H9 (cell line): ENCODE measurements at regions not wholly inside any gene's neighbourhood (a gene's known extent, or its start where the extent isn't known, plus 50 kb on each side); places are given as distances from the start of the nearest gene placed in this dataset.

Experiments used
- DNase-seq: peaks from one replicate; pipeline ENCODE4 v3.0.0-alpha.2; 2017
- H2AFZ ChIP-seq: one replicate; pipeline ENCODE4 v1.6.1; 2013; ENCODE audit warnings: mild to moderate bottlenecking, low read length, control low read depth, moderate library complexity
- H2AK5ac ChIP-seq: 2 replicates; pipeline ENCODE4 v1.6.1; 2013; ENCODE audit warnings: low read length, control low read depth, mixed read lengths; ENCODE audit not compliant: insufficient read length
- H2BK120ac ChIP-seq: one replicate; pipeline ENCODE4 v1.6.1; 2013; ENCODE audit warnings: low read depth, mild to moderate bottlenecking, low read length, control low read depth, inconsistent platforms; ENCODE audit not compliant: poor library complexity, severe bottlenecking
- H2BK12ac ChIP-seq: 2 replicates; pipeline ENCODE4 v1.6.1; 2013; ENCODE audit warnings: low read length, control low read depth, mixed read lengths, low read depth; ENCODE audit not compliant: insufficient read length
- H2BK15ac ChIP-seq: 2 replicates; pipeline ENCODE4 v1.6.1; 2013; ENCODE audit warnings: low read depth, low read length, control low read depth
- H2BK20ac ChIP-seq: one replicate; pipeline ENCODE4 v1.6.1; 2013; ENCODE audit warnings: low read depth, mild to moderate bottlenecking, low read length, control low read depth, inconsistent platforms; ENCODE audit not compliant: poor library complexity, severe bottlenecking
- H2BK5ac ChIP-seq: 2 replicates; pipeline ENCODE4 v1.6.1; 2013; ENCODE audit warnings: low read length, control low read depth, mixed read lengths; ENCODE audit not compliant: insufficient read length
- H3K14ac ChIP-seq: 2 replicates; pipeline ENCODE4 v1.6.1; 2013; ENCODE audit warnings: low read length, control low read depth; ENCODE audit not compliant: insufficient read depth
- H3K18ac ChIP-seq: 2 replicates; pipeline ENCODE4 v1.6.1; 2013; ENCODE audit warnings: low read depth, mild to moderate bottlenecking, mixed read lengths, low read length, control low read depth; ENCODE audit not compliant: insufficient read length
- H3K23ac ChIP-seq: 2 replicates; pipeline ENCODE4 v1.6.1; 2013; ENCODE audit warnings: low read length, control low read depth, mixed read lengths, low read depth; ENCODE audit not compliant: insufficient read length
- H3K23me2 ChIP-seq: 2 replicates; pipeline ENCODE4 v1.6.1; 2013; ENCODE audit warnings: low read depth, mild to moderate bottlenecking, mixed read lengths, low read length, control low read depth; ENCODE audit not compliant: insufficient read length, poor library complexity, severe bottlenecking
- H3K27ac ChIP-seq: 2 replicates; pipeline ENCODE4 v1.5.1; 2013; ENCODE audit warnings: low read length, control low read depth, mixed read lengths, low read depth; ENCODE audit not compliant: insufficient read length
- H3K27me3 ChIP-seq: 2 replicates; pipeline ENCODE4 v1.6.1; 2013; ENCODE audit warnings: low read length, control low read depth, inconsistent platforms; ENCODE audit not compliant: insufficient read depth
- H3K4ac ChIP-seq: 2 replicates; pipeline ENCODE4 v1.6.1; 2013; ENCODE audit warnings: low read depth, mild to moderate bottlenecking, control low read depth, inconsistent platforms, low read length, moderate library complexity
- H3K4me1 ChIP-seq: 2 replicates; pipeline ENCODE4 v1.6.1; 2013; ENCODE audit warnings: low read length, control low read depth, inconsistent platforms; ENCODE audit not compliant: insufficient read depth
- H3K4me2 ChIP-seq: 2 replicates; pipeline ENCODE4 v1.6.1; 2013; ENCODE audit warnings: low read length, control low read depth, mixed read lengths; ENCODE audit not compliant: insufficient read length, insufficient read depth
- H3K56ac ChIP-seq: 2 replicates; pipeline ENCODE4 v1.6.1; 2013; ENCODE audit warnings: low read depth, mild to moderate bottlenecking, mixed read lengths, low read length, control low read depth; ENCODE audit not compliant: insufficient read length
- H3K79me1 ChIP-seq: 2 replicates; pipeline ENCODE4 v1.6.1; 2013; ENCODE audit warnings: low read depth, mild to moderate bottlenecking, moderate library complexity, low read length, control low read depth, inconsistent platforms; ENCODE audit not compliant: insufficient read depth, poor library complexity, severe bottlenecking
- H3K79me2 ChIP-seq: 2 replicates; pipeline ENCODE4 v1.6.1; 2013; ENCODE audit warnings: low read length, control low read depth, inconsistent platforms; ENCODE audit not compliant: insufficient read depth
- H3K9ac ChIP-seq: 2 replicates; pipeline ENCODE4 v1.6.1; 2013; ENCODE audit warnings: low read length, control low read depth, mixed read lengths; ENCODE audit not compliant: insufficient read length; ENCODE audit errors: extremely low read depth
- H3K9me3 ChIP-seq: one replicate; pipeline ENCODE4 v1.6.1; 2013; ENCODE audit warnings: low read depth, low read length, inconsistent platforms; ENCODE audit not compliant: control insufficient read depth
- H3T11ph ChIP-seq: one replicate; pipeline ENCODE4 v1.6.1; 2013; ENCODE audit warnings: mild to moderate bottlenecking, low read length, control low read depth, inconsistent platforms
- H4K20me1 ChIP-seq: one replicate; pipeline ENCODE4 v1.6.1; 2013; ENCODE audit not compliant: control insufficient read depth, insufficient read length, insufficient read depth
- H4K5ac ChIP-seq: 2 replicates; pipeline ENCODE4 v1.6.1; 2013; ENCODE audit warnings: low read depth, mild to moderate bottlenecking, mixed read lengths, low read length, control low read depth; ENCODE audit not compliant: insufficient read length
- H4K8ac ChIP-seq: replicated peaks from 2 replicates; pipeline ENCODE4 v1.6.1; 2013; ENCODE audit warnings: low read length, control low read depth, mixed read lengths, low read depth; ENCODE audit not compliant: insufficient read length
- H4K91ac ChIP-seq: 2 replicates; pipeline ENCODE4 v1.6.1; 2013; ENCODE audit warnings: low read depth, mild to moderate bottlenecking, moderate library complexity, mixed read lengths, low read length, control low read depth; ENCODE audit not compliant: insufficient read length
- H3K27ac Mint-ChIP-seq, 3 experiments: 2 replicates in 2 of 3; 3 replicates in 1 of 3; pipeline ENCODE4 v1.8.0; 2020 to 2021; ENCODE audit warnings: mixed read lengths in 3 of 3, mild to moderate bottlenecking in 1 of 3, moderate library complexity in 1 of 3
- H3K27me3 Mint-ChIP-seq: 2 replicates; pipeline ENCODE4 v1.8.0; 2021; ENCODE audit warnings: low read depth, mild to moderate bottlenecking, moderate library complexity, mixed read lengths
- H3K36me3 Mint-ChIP-seq, 3 experiments: 2 replicates in 2 of 3; 3 replicates in 1 of 3; pipeline ENCODE4 v1.8.0; 2020 to 2021; ENCODE audit warnings: low read depth in 3 of 3, mixed read lengths in 3 of 3; ENCODE audit not compliant: insufficient read depth in 1 of 3
- H3K4me1 Mint-ChIP-seq, 2 experiments: 2 replicates each; pipeline ENCODE4 v1.8.0; 2020; ENCODE audit warnings: mixed read lengths in 2 of 2
- H3K4me3 Mint-ChIP-seq, 2 experiments: 2 replicates in 1 of 2; 3 replicates in 1 of 2; pipeline ENCODE4 v1.8.0; 2020 to 2021; ENCODE audit warnings: mild to moderate bottlenecking in 2 of 2, mixed read lengths in 2 of 2, moderate library complexity in 1 of 2
- H3K9me3 Mint-ChIP-seq, 2 experiments: 2 replicates in 1 of 2; 3 replicates in 1 of 2; pipeline ENCODE4 v1.8.0; 2020; ENCODE audit warnings: mild to moderate bottlenecking in 2 of 2, mixed read lengths in 2 of 2, moderate library complexity in 1 of 2
- CTCF ChIP-seq: fragments of 200-600 bp; sonication (generic); conservative IDR thresholded peaks from 3 replicates; pipeline ENCODE4 v1.8.0; 2021; ENCODE audit warnings: antibody characterized with exemption, mild to moderate bottlenecking
- WGBS: extraction: QIAGEN DNeasy Blood & Tissue Kit; methylation state at CpG from one replicate; pipeline ENCODE4 v1.1.7; 2013; ENCODE audit warnings: missing lambda C conversion rate, low lambda C conversion rate, mixed read lengths; ENCODE audit not compliant: insufficient read length; ENCODE audit errors: extremely low coverage; 5-methylcytosine and 5-hydroxymethylcytosine counted together

GRCh38 chr2:215745331-215745730 lies 268.0 kb downstream of the MREG start:
- Histone ChIP-seq H4K91ac (no peak overlapping the region), H3K79me2 (no peaks in the 10 kb centered on the region), H2BK120ac (no peak overlapping the region), H3T11ph (no peak overlapping the region), H3K56ac (no peak overlapping the region), H3K27me3 (no peaks in the 10 kb centered on the region), H3K4me1 (no peaks in the 10 kb centered on the region), H4K20me1 (no peaks in the 10 kb centered on the region), H2BK20ac (no peak overlapping the region), H3K23ac (no peak overlapping the region), H2BK12ac (no peak overlapping the region), H3K14ac (no peak overlapping the region), H3K18ac (no peak overlapping the region), H3K79me1 (no peaks in the 10 kb centered on the region), H3K4ac (no peak overlapping the region), H4K5ac (no peak overlapping the region), H3K4me2 (no peak overlapping the region), H2AK5ac (no peak overlapping the region), H4K8ac (no peak overlapping the region), H3K23me2 (no peaks in the 10 kb centered on the region), H2BK5ac (no peak overlapping the region), H3K27ac (no peak overlapping the region), H3K9me3 (no peaks in the 10 kb centered on the region), H3K9ac (no peak overlapping the region), H2AFZ (no peak overlapping the region), H2BK15ac (no peak overlapping the region)
- Mint-ChIP-seq H3K4me3 (no peak overlapping the region), H3K27me3 (no peaks in the 10 kb centered on the region), H3K9me3 (no peaks in the 10 kb centered on the region; a peak in 1 of 5 replicates), H3K27ac (no peak overlapping the region; a peak in 1 of 7 replicates), H3K4me1 (no peaks in the 10 kb centered on the region), H3K36me3 (no peaks in the 10 kb centered on the region; a peak in 1 of 7 replicates)
- no peak for DNase-seq
- WGBS = no CpG with 5 or more reads among the region's 2 CpGs
- no peak for TF ChIP-seq CTCF
